ENCODE measurements at regions not wholly inside any gene's neighbourhood (a gene's known extent, or its start where the extent isn't known, plus 50 kb on each side); places are given as distances from the start of the nearest gene placed in this dataset.

- TF ChIP-seq CTCF (IDR thresholded peaks at IDR 0.05) (no peak), POLR2A (IDR thresholded peaks at IDR 0.05) (no peak)
Observed at GRCh38 chr4:147192679-147193078, 247.0 kb upstream of the TTC29 start.
